GM12878 (cell line): ENCODE measurements at regions not wholly inside any gene's neighbourhood (a gene's known extent, or its start where the extent isn't known, plus 50 kb on each side); places are given as distances from the start of the nearest gene placed in this dataset.
"Not testable (repeated sequence)": the region's sequence is repeated elsewhere in the genome, so short reads cannot be mapped to it uniquely, and the experiment has no call there.

Experiments used
- ATAC-seq: fragments of 200-7000 bp; cut with Tn5 transposase; 3 replicates; pipeline ENCODE4 v1.9.1; 2020; ENCODE audit warnings: mild to moderate bottlenecking, moderate library complexity
- BruUV-seq: library from RNA; stranded (reverse); fragments of 400-500 nt; replicated peaks from 2 replicates; lab custom pipeline; 2021; lab: Mats Ljungman, UMichigan
- CTCF ChIA-PET: fragments of 300-600 bp; sonication (Branson Sonifier 250); formaldehyde crosslinking; extraction: SDS; loops from one replicate; lab custom pipeline; 2021; ENCODE audit warnings: inconsistent platforms; lab: Yijun Ruan, JAX
- POLR2A ChIA-PET: fragments of 350-600 bp; formaldehyde crosslinking; extraction: SDS; loops from one replicate; lab custom pipeline; 2021; ENCODE audit warnings: inconsistent platforms; lab: Charles Lee
- RAD21 ChIA-PET: fragments of 300-600 bp; sonication (Branson Sonifier 250); formaldehyde crosslinking; loops from one replicate; lab custom pipeline; 2023; ENCODE audit warnings: antibody characterized with exemption; ENCODE audit not compliant: unreplicated experiment; lab: Charles Lee
- SMC1A ChIA-PET: fragments of 300-600 bp; sonication (Branson Sonifier 250); formaldehyde crosslinking; loops from one replicate; lab custom pipeline; 2023; ENCODE audit not compliant: unreplicated experiment, uncharacterized antibody; lab: Charles Lee
- DNase-seq: peaks from one replicate; pipeline ENCODE4 v3.0.0-alpha.2; 2011; ENCODE audit warnings: low read depth, low spot score
- FAIRE-seq: peaks from 3 replicates; lab custom pipeline; 2011; peaks lifted over from hg19 to GRCh38; lab: Jason Lieb, UNC
- H2AFZ ChIP-seq: 2 replicates; pipeline ENCODE4 v1.6.0; 2011; ENCODE audit warnings: low read depth, low read length, control low read depth; ENCODE audit not compliant: control insufficient read depth
- H3K27ac ChIP-seq: 2 replicates; pipeline ENCODE4 v1.5.1; 2011; ENCODE audit warnings: control low read depth; ENCODE audit not compliant: control insufficient read depth, insufficient read depth
- H3K27me3 ChIP-seq, 2 experiments: replicated peaks in 1 of 2; 2 replicates each; pipeline versions ENCODE4 v1.6.0 to v1.6.1; 2011; ENCODE audit warnings: low read length in 1 of 2; ENCODE audit not compliant: control insufficient read depth in 2 of 2, insufficient read depth in 2 of 2
- H3K36me3 ChIP-seq, 2 experiments: 2 replicates each; pipeline ENCODE4 v1.5.1; 2011; ENCODE audit warnings: low read length in 1 of 2; ENCODE audit not compliant: control insufficient read depth in 2 of 2, insufficient read depth in 2 of 2
- H3K4me1 ChIP-seq: 2 replicates; pipeline ENCODE4 v1.6.1; 2011; ENCODE audit warnings: mild to moderate bottlenecking, low read length, moderate library complexity, mixed read lengths; ENCODE audit not compliant: control insufficient read depth, insufficient read depth
- H3K4me2 ChIP-seq: 2 replicates; pipeline ENCODE4 v1.6.0; 2011; ENCODE audit warnings: control low read depth; ENCODE audit not compliant: control insufficient read depth, insufficient read depth
- H3K4me3 ChIP-seq: fragments of 200-600 bp; sonication (generic); 2 replicates; pipeline ENCODE4 v1.5.1; 2016
- H3K79me2 ChIP-seq: 2 replicates; pipeline ENCODE4 v1.6.0; 2011; ENCODE audit warnings: low read length; ENCODE audit not compliant: control insufficient read depth, insufficient read depth
- H3K9ac ChIP-seq: 2 replicates; pipeline ENCODE4 v1.8.0; 2011; ENCODE audit warnings: low read length, control low read depth, mixed read lengths; ENCODE audit not compliant: control insufficient read depth, insufficient read depth
- H3K9me3 ChIP-seq: replicated peaks from 3 replicates; pipeline ENCODE4 v1.5.1; 2011; ENCODE audit warnings: mild to moderate bottlenecking, low read length; ENCODE audit not compliant: control insufficient read depth, insufficient read depth
- H4K20me1 ChIP-seq: 2 replicates; pipeline ENCODE4 v1.6.0; 2011; ENCODE audit not compliant: control insufficient read depth, insufficient read depth
- PAX5 ChIP-seq: IDR thresholded peaks from 2 replicates; pipeline ENCODE4 v1.6.1; 2011; ENCODE audit warnings: low read depth, low read length, borderline replicate concordance
- WGBS: methylation state at CpG from one replicate; pipeline ENCODE4 v1.1.6; 2016; ENCODE audit warnings: low lambda C conversion rate; ENCODE audit not compliant: insufficient replicate concordance, insufficient coverage; ENCODE audit errors: missing lambda C conversion rate; 5-methylcytosine and 5-hydroxymethylcytosine counted together
- in situ Hi-C: fragments of 300-500 bp; cut with MboI; formaldehyde crosslinking; loops from 9 replicates; pipeline ENCODE4 v1.14.3; 2018; ENCODE audit warnings: mixed read lengths
- intact Hi-C: fragments of 100-400 bp; cut with micrococcal nuclease; formaldehyde crosslinking; loops from one replicate; pipeline ENCODE4 v1.14.2; 2022; ENCODE audit not compliant: unreplicated experiment

- intact Hi-C loops, result loop anchor here (10.0 kb wide), 1 partner anchor 327 kb away; the partner anchor contains the start of gene BCL2L11
- H3K4me2 ChIP-seq, result peak overlapping the region; percentile 33; the same call in 1 of the 2 replicates
- H3K36me3 ChIP-seq, H3K27me3 ChIP-seq, in situ Hi-C loops, RAD21 ChIA-PET, POLR2A ChIA-PET, H3K9ac ChIP-seq, H3K4me1 ChIP-seq, H3K79me2 ChIP-seq, H3K9me3 ChIP-seq, H2AFZ ChIP-seq, DNase-seq, H4K20me1 ChIP-seq, H3K27ac ChIP-seq, BruUV-seq, CTCF ChIA-PET, SMC1A ChIA-PET: not testable (repeated sequence)
- peak; percentile 81 for ATAC-seq
- 0% methylated on average over 7 of the region's 7 CpGs for WGBS
- 0 out of 2 replicates have a peak overlapping the region, but pooled peaks have one; percentile 12 for H3K4me3 ChIP-seq
- peak; percentile 69 for FAIRE-seq
- peak; percentile 54; the same call in 1 of the 2 replicates for TF ChIP-seq PAX5
Observed at GRCh38 chr2:111452208-111452607, 331.5 kb downstream of the BCL2L11 start.

GRCh38 chr2:111453308-111453707 is 332.6 kb downstream of the BCL2L11 start:
- H3K4me1 ChIP-seq, CTCF ChIA-PET, H3K36me3 ChIP-seq, BruUV-seq, in situ Hi-C loops, RAD21 ChIA-PET, H3K9me3 ChIP-seq, H2AFZ ChIP-seq, H3K4me3 ChIP-seq, FAIRE-seq, DNase-seq, H3K27me3 ChIP-seq, H3K27ac ChIP-seq, H3K79me2 ChIP-seq, H3K4me2 ChIP-seq, SMC1A ChIA-PET, POLR2A ChIA-PET, H3K9ac ChIP-seq, H4K20me1 ChIP-seq: not testable (repeated sequence)
- WGBS, result no CpG with 5 or more reads among the region's 2 CpGs
- ATAC-seq, result peak; percentile 41
- intact Hi-C loops, result loop anchor here (10.0 kb wide), 1 partner anchor 329 kb away; the partner anchor contains the start of gene BCL2L11

- SMC1A ChIA-PET, H3K79me2 ChIP-seq, H3K27me3 ChIP-seq, ATAC-seq, H4K20me1 ChIP-seq, H3K4me1 ChIP-seq, H2AFZ ChIP-seq, H3K9ac ChIP-seq, RAD21 ChIA-PET, POLR2A ChIA-PET, H3K4me2 ChIP-seq, H3K27ac ChIP-seq, BruUV-seq, CTCF ChIA-PET, DNase-seq, H3K36me3 ChIP-seq, in situ Hi-C loops, FAIRE-seq, H3K9me3 ChIP-seq, H3K4me3 ChIP-seq: not testable (repeated sequence)
- no CpG with 5 or more reads among the region's 2 CpGs for WGBS
- intact Hi-C loops, result loop anchor here (10.0 kb wide), 1 partner anchor 329 kb away; the partner anchor contains the start of gene BCL2L11
Observed at GRCh38 chr2:111453816-111454215, 333.1 kb downstream of the BCL2L11 start.

- not testable (repeated sequence) for H2AFZ ChIP-seq
Observed at GRCh38 chr2:111454404-111454803, 333.7 kb downstream of the BCL2L11 start.

More at GRCh38 chr2:111454404-111454803, 333.7 kb downstream of the BCL2L11 start:
- SMC1A ChIA-PET, H3K4me1 ChIP-seq, POLR2A ChIA-PET, FAIRE-seq, H4K20me1 ChIP-seq, CTCF ChIA-PET, DNase-seq, H3K27ac ChIP-seq, H3K79me2 ChIP-seq, H3K4me3 ChIP-seq, H3K9me3 ChIP-seq, BruUV-seq, RAD21 ChIA-PET, H3K36me3 ChIP-seq, H3K9ac ChIP-seq, H3K27me3 ChIP-seq, H3K4me2 ChIP-seq, in situ Hi-C loops: not testable (repeated sequence)
- intact Hi-C loops, result loop anchor here (10.0 kb wide), 1 partner anchor 330 kb away; the partner anchor contains the start of gene BCL2L11
- peak; percentile 94 for ATAC-seq
- no CpG with 5 or more reads among the region's 1 CpG for WGBS
